GM21786 (cell line): ENCODE measurements at regions not wholly inside any gene's neighbourhood (a gene's known extent, or its start where the extent isn't known, plus 50 kb on each side); places are given as distances from the start of the nearest gene placed in this dataset.
"Not testable (repeated sequence)": the region's sequence is repeated elsewhere in the genome, so short reads cannot be mapped to it uniquely, and the experiment has no call there.

Experiments
- ATAC-seq: cut with Tn5 transposase; IDR thresholded peaks from one replicate; pipeline ENCODE4 v1.9.1; 2021; ENCODE audit not compliant: unreplicated experiment

DNA sequence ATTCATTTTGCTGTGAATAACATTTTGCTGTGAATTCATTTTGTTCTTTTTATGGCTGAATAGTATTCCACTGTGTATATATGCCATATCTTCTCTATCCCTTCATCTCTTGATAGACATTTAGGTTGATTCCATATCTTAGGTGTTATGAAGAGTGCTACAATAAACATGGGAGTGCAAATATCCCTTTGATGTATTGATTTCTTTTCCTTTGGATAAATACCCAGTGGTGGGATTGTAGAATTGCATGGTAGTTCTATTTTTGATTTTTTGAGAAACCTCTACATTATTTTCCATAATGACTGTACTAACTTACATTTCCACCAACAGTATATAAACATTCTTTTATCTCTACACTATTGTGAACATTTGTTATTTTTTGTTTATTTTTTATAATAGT, 555.9 kb downstream of the PDHA2 start:
- ATAC-seq: no peak

DNA sequence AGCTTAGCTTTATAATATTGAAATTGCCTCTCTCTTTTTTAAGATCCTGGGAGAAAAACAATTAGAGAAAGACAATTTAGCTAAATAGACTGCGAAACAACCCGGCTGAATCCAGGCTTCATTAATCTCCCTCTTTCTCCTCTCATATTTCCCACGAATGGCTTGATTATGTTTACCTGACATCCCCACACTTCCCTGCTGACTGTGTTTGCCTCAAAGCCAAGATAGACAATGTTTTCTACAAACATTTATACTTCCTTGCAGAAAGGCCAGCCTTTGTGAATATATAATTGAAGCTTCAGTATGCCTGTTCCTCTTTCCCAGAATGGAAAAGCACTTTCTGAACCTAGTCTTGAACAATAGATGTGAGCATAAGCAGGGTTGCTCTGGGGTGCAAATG, 566.8 kb downstream of the PDHA2 start:
- no peak for ATAC-seq

DNA sequence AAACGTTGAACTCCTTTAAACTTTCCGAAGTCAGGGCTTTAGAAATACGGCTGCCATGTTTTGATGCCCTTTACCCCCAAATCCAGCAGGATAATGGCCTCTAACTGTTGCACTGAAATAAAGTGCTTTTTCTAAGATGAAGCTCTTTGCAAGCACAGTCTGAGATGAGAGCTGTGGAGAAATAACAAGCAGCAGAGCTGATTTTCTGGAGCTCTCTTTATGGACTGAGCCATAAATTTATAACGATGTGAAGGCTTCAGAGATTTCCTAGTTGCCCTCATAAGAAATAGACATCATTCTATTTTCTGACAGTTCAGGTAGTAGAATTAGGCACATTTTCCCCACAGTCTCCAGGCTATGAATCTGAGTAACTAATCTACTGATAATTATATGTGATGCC, 567.3 kb downstream of the PDHA2 start:
- no peak for ATAC-seq

DNA sequence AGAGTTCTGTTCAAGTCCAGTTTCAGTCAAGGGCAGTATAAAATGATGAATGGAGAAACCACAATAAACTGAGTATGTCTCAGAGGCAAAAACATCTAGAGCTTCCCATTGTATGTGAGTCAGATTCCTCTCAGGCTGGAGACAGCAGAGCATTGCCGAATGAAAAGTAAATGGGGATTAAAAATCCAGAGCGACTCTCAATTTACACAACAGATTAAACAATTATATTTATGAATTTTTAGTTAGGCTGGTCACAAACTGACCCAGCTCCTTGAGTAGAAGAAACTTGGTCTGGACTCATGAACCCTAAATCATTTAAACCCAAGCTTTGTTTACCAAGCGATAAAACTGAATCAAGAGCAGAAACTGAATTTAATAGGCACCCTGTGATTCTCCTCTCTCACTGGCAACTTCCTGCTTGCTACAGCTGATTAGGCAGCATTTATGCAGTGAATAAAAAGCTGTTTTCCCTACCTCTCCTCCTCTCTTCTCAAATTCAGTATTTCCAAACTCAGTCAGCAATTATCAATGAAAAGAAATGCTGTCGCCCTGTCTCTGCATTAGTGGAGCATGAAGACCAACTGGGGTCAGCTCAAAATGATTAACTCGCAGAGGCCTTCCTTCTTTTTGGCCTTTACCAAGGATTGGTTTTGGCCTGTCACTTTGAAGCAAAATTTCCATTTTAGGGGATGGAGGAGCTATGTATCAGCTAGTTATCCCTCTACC, 568.0 kb downstream of the PDHA2 start:
- no peak for ATAC-seq

DNA sequence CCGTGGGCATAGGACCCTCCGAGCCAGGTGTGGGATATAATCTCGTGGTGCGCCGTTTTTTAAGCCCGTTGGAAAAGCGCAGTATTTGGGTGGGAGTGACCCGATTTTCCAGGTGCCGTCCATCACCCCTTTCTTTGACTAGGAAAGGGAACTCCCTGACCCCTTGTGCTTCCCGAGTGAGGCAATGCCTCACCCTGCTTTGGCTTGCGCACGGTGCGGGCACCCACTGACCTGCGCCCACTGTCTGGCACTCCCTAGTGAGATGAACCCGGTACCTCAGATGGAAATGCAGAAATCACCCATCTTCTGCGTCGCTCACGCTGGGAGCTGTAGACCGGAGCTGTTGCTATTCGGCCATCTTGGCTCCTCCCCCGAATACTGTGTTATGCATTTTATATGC, 575.0 kb downstream of the PDHA2 start:
- not testable (repeated sequence) for ATAC-seq

DNA sequence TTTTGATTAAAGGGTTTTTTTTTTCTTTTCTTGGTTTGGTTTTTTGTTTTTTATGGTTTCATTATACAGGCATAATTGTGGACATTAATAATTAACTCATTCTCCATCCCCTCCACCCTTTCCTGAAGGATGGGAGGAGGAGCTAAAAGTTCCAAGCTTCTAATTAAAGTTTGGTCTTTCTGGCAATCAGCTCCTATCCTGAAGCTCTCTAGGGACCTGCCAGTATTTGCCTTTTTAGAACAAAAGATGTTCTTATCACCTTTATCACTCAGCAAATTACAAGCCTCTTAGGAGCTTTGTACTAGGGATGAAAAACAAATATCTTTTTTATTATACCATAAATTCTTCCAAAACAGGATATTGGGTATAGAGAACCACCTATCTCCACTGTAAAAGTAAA, 589.8 kb downstream of the PDHA2 start:
- ATAC-seq: no peak

DNA sequence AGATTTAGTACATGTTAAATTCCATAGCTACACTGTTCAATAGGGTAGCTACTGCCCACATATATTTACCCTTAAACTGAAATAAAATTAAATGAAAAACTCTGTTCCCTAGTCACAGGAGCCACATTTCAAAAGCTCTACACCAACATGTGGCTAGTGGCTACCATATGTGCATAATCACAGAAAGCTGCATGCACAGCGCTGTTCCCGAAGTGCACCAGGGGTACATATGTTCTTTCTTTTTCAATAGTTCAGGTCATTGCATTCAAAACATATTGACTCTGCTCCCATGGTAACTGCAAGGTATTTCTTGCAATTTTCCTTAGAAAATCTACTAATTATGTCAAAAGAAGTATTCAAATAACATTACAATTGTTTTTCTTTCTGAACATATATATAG, 591.2 kb downstream of the PDHA2 start:
- ATAC-seq: no peak

DNA sequence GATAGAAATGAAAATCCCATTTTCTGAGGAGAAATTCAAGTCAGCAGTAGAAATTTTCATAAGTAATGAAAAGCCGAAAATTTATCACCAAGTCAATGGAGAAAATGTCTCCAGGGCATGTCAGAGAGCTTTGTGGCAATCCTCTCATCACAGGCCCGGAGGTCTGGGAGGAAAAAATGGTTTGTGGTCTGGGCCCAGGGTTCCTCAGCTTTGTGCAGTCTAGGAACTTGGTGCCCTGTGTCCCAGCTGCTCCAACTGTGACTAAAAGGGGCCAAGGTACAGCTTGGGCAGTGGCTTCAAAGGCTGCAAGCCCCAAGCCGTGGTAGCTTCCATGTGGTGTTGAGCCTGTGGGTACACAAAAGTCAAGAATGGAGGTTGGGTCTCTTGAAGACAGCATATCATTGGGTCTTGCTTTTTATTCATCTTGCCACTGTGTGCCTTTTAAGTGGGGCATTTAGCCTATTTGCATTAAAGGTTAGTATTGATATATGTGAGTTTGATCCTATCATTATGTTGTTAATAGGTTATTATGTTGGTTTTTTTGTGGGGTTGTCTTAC, 608.5 kb downstream of the PDHA2 start:
- ATAC-seq: no peak

DNA sequence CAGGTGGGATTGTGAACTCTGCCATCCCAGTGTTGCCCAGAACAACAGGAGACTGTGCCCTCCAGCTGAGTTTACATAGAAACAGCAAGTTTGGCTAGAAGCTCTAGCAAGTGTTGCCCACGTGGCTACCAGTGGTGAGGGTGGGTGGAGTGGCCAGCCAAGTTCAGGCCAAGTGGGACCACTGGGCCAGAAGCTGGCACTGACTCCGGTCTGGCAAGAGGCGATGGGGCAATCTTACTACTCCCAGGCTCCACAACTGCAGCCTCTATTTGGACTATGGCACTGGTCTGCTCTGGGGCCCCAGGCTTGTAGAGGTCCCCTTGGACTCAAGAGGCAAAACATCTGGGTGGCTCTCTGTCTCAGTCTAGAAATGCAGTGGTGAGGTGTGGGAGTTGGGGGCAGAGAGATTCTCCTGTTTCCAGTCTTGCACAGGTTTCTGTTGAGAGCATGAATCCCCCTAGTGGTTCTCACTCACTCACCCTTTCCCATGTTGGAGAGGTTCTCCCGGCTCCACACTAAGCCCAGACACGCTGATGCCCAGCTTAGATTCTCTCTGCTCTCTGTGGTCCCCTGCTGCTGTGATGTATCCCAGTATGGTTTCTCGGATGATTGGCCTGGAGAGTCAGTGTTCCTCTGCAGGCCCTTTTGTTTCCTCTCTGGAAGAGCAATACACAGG, 615.3 kb downstream of the PDHA2 start:
- no peak for ATAC-seq

DNA sequence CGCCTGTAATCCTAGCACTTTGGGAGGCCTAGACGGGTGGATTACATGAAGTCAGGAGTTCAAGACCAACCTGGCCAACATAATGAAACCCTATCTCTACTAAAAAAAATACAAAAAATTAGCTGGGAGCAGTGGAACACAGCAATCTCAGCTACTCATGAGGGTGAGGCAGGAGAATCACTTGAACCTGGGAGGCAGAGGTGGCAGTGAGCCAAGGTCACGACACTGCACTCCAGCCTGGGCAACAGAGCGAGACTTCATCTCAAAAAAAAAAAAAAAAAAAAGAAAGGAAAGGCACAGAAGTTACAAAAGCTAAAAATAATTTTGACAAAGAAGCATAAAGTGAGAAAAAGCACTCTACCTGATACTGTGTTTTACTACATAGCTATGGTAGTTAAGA, 618.1 kb downstream of the PDHA2 start:
- ATAC-seq: not testable (repeated sequence)

DNA sequence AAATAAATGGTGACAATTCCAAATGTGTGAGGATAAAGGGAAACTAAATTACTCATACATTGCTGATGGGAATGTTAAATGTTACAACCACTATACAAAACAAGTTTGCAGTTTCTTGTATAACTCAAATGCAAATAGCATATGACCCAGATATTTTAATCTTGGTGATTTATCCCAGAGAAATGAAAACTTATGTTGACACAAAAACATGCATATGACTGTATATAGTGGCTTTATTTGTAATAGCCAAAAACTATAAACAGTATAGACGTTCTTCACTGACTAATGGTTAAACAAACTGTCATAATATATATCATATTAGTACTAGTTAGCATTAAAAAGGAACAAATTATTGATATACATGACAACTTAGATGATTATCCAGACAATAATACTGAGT, 619.2 kb downstream of the PDHA2 start:
- no peak for ATAC-seq

DNA sequence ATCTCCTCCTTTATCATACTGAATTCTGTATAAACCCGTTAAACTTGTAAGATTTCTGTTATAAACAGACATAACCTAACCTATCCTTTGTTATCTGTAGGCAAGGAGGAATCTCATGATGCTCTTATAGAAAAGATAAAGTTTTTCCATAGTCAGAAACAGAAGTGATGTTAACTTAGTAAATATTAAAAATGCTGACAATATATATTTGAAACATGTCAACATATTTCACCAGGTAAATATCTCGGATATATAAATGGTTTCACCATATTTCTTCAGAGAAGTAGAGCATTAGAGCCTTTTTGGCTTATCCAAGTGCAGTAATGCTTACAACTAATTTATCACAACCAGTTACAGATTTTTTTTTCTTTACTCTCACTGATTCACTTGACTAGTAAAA, 625.9 kb downstream of the PDHA2 start:
- ATAC-seq: no peak

DNA sequence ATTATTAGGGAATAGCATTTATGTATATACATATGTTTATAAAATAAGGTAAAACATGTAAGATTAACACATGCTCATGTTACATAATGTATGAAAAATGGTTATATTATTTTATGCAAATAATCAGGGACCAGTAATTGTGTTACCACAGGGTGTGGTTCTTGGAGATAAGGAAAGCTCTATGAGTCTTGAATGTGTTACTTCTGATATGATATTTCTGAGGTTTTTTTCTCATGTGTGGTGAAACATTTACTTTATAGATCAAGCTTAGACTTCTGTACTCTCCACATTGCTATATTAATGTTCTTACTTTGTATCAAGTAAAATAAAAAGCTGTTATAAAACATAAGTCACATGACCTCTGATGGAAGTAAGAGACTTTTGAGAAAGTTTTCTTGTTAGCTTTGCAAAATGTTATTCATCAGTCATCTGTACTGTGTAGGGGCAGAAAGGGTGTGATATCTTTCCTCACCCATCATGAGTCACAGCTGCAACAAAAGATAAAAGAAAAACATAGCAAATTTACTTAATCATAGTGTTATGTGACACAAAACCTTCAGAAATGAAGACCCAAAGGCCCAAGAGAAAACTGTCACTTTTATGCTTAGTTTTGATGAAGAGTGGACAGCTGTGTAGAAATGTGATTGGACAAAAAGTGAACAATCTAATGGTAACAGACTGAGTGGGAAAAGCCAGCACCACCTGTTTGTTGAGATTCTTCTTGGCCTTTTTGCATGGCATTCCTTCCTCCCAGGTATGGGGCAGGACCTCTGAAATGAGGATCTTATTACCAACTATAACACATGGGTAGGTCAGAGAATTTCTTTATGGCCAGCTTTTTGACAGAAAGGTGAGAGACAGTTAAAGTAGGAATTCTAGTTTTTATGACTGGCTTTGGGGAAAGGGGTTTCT, 632.3 kb downstream of the PDHA2 start:
- no peak for ATAC-seq

DNA sequence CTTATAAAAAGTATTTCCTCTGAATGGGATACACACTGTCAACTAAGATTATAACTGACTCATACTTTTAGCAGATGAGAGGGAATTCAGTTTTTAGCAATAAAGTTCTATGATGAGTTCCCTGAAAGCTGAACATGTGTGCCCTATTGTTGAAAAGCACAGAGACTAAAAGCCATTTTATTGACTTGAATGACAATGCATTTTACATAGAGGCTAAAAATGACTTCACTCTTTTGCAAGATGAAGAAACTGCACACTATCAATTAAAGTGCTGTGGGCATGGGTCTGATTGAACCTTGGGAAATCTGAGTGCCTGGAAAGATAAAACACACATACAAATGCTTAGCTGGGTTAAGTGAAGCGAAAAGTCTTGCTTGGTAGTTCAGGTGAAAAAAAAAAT, 633.4 kb downstream of the PDHA2 start:
- no peak for ATAC-seq

DNA sequence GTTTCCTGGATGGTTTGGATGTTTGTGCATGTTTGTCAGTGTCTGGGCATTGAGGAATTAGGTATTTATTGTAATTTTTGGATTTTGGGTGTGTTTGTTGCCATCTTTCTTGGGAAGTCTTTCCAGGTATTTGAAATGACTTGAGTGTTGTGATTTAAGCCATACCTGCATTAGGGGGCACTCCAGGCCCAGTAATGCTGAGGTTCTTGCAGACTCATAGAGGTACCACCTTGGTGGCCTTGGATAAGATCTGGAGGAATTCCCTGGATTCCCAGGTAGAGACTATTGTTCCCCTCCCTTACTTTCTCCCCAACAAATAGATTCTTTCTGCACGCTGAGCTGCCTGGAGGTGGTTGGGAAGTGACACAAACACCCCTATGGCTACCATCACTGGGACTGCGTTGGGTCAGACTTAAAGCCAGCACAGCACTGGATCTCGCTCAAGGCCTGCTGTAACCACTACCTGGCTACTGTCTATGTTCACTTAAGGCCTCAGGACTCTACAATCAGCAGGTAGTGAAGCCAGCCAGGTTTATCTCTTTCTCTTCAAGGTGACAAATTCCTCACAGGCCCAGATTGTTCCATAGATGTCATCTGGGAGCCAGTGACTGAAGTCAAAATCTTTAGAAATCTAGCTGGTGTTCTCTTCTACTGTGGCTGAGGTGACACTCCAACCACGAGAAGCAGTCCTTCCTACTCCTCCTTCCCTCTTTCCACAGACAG, 643.6 kb downstream of the PDHA2 start:
- ATAC-seq: no peak

DNA sequence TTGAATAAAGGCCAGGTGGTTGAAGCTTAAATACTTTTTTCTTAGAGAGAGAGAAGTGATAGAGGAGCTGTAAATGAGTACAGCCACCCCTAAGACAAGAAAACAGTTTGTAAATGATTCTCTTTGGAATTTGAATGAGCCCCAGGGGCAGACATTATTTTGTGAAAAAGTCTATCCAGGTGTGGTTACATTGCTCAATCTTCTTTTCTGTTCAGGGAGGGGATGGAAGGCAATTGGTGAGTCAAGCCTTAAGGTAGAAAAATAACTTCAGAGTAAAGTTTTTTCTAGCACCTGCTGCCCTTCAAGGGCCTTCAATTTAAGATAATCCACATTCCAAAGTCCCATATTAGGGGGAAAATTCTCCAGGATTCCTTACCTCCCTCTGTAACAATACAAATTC, 646.7 kb downstream of the PDHA2 start:
- no peak for ATAC-seq

DNA sequence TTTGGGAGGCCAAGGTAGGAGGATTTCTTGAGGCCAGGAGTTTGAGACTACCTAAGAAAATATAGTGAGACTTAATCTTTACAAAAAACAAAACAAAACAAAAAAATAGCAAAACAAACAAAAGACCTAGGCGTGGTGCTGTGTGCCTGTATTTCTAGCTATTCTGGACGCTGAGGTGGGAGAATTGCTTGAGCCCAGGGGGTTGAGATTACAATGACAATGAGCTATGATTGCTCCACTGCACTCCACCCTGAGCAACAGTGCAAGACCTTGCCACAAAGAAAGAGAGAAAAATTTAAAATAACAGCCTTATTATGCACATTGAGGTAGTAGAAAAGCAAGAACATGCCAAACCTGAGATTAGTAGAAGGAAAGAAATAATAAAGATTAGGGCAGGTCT, 657.7 kb downstream of the PDHA2 start:
- ATAC-seq: no peak

DNA sequence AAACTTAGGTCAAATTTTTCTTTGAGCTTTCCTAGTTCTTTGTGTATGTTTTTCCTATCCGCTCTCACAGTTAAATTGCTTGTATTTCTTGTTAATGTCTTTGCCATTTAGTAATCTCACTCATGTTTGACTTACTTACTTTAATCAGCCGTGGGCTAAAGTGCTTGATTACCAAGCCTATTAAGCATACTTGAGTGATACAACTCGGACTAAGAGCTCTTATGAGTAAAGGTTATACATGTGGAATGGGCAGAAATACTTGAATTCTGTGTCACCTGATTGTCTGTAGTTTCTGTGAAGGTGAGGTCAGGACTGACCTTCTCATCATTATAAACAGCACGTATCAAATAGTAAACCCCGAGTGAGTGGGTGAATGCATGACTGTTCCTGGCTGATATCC, 664.5 kb downstream of the PDHA2 start:
- ATAC-seq: no peak

DNA sequence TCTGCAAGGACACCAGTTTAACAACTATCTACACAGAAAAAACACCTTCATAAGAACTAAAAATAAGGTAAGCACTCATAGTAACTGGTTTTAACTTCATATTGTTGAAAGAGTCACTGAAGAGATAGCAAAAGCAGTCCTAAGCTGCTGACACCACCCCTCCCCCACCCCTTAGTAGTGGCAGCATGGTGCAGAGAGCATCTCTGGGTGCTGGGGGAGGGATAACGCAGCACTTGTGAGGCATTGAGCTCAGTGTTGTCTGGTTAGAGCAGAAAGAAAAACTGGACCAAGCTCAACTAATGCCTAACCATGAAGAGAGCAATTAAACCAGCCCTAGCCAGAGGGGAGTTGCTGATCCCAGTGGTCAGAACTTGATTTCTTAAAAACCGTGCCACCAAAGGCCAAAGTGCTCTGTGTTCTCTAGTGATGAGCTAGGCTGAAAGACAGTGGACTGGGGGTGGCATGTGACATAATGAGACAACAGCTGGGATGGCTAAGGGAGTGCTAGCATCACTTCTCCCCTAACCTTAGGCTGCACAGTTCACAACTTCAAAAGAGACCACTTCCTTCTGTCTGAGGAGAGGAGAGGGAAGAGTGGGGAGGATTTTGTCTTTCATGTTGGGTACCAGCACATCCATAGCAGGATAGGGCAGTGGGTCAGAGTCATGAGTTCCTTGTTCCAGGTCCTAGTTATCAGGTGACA, 669.3 kb downstream of the PDHA2 start:
- ATAC-seq: no peak

DNA sequence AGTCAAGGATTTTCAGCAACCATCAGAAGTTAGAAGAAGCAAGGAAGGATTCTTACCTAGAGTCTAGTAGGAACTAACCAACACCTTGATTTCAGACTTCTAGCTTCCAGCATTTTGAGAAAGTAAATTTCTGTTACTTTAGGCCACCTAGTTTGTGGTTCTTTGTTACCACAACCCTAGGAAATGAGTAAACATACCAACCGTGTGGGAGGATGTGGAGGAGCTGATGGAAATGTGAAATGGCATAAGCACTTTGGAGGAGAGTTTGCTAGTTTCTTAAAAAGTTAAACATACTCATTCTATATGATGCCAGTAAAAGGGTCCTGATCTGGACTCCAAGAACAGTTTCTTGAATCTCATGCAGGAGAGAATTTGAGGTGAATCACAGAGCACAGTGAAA, 679.4 kb downstream of the PDHA2 start:
- no peak for ATAC-seq
